SH-SY5Y (cell line): ENCODE measurements at regions not wholly inside any gene's neighbourhood (a gene's known extent, or its start where the extent isn't known, plus 50 kb on each side); places are given as distances from the start of the nearest gene placed in this dataset.

Experiments used
- GATA2 ChIP-seq: IDR thresholded peaks from 2 replicates; pipeline ENCODE4 v1.6.1; 2011; ENCODE audit warnings: mild to moderate bottlenecking, low read depth, low read length
- GATA3 ChIP-seq: IDR thresholded peaks from 2 replicates; pipeline ENCODE4 v1.6.1; 2011; ENCODE audit warnings: low read depth, mild to moderate bottlenecking, low read length, moderate library complexity

DNA sequence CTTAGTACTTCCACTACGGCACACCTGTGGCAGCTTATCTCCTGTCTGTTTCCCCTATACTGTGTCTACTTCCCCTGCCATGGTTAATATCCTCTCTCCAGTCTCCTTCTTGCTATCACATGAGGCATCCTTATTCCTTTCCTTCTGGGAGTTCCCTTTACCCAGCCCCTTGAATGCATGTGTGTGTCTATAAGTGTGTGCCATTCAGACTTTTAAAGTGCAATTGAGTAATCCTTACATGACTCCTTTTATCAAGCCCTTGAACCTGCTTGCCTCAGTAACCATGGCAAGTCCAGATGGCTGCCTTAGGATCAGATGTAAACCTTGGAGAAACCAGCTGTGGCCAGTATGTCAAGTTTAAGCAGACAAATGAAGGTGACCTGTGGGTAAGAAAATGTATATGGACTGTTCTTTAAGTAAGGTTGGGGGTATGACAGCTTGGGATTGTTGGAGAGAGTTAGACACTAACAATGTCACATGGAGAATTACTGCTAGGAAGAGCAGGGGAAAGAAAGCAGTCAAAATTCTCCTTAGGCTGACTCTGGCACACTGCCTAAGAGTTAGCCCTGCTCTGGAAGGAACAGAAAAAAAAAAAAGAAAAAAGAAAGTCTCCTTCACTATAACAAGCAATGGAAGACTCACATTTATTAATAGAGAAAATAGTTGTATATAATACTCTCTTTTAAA lies 142.1 kb downstream of the HINT1 start:
- TF ChIP-seq GATA2 (no peak), GATA3 (no peak)

DNA sequence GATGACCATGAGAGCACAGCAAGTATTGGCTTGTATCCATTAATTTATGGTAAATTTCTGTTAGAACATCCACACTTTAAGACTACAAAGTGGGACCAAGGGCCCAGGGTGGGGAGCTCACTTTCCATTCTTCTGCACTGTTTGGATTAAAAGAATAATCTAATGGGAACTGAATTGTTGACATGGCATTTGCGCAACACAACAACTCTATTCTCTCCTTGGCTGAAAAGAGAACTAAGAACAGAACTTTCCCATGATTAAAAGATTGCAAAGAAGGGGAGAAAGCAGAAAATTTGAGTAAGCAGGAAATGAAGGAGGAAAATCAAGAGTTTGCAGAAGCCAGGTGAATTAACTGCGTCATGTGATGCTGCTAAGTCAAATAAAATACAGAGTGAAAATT lies 143.4 kb downstream of the HINT1 start:
- TF ChIP-seq GATA3 (no peak), GATA2 (no peak)

DNA sequence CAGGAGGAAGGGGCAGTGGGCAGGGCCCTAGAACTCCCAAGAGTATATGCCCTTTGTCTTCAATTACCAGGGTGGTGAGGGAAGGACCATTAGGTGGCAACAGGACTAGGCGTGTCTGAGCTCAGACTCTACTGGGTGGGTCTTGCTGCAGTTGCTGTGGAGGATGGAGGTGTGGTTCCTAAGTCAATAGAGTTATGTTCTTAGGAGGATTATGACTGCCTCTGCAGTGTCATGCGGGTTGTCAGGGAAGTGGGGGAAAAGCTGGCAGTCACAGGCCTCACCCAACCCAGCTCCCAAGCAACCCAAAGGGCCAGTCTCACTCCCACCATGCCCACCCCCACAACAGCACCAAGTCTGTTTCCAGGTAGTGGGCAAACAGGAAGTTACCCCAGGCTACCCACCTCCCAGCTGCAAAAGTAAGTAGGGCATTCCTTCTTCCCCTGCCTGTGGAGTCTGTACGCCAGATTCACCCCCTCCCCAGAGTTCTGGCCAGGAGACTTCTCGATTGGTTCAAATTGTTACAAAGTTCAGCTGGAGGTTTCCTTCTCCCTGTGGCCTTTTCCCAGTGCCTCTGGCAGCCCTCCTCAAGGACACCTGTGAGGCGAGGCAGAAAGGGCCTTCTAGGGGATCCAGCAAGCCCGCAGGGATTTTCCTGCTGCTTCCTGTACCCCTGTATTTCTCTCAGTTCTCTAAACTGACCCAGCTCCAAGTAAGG lies 145.3 kb downstream of the HINT1 start:
- TF ChIP-seq GATA3: no peak
- TF ChIP-seq GATA2: no peak

GRCh38 chr5:131019111-131019510 lies 145.9 kb downstream of the HINT1 start:
- TF ChIP-seq GATA2 (no peak; the same call in 1 of the 2 replicates), GATA3 (no peak)

DNA sequence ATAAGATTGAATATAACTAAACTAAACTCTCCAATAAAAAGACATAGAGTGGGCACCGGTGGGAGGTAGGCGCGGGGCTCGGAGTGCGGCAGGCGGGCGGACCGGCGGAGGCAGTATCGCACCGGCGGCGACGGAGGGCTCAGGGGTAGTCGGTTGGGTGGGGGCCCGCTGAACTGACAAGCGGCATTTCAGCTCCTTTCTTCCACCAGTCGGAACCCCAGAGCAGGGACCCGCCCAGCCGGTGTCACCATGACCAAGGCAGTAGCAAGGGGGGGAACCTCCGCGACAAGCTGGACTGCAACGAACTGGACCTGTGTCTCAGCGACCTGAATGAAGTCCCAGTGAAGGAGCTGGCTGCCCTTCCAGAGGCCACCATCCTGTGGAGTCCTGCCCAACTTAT lies 156.7 kb downstream of the HINT1 start:
- TF ChIP-seq GATA3: no peak
- no peak for TF ChIP-seq GATA2

DNA sequence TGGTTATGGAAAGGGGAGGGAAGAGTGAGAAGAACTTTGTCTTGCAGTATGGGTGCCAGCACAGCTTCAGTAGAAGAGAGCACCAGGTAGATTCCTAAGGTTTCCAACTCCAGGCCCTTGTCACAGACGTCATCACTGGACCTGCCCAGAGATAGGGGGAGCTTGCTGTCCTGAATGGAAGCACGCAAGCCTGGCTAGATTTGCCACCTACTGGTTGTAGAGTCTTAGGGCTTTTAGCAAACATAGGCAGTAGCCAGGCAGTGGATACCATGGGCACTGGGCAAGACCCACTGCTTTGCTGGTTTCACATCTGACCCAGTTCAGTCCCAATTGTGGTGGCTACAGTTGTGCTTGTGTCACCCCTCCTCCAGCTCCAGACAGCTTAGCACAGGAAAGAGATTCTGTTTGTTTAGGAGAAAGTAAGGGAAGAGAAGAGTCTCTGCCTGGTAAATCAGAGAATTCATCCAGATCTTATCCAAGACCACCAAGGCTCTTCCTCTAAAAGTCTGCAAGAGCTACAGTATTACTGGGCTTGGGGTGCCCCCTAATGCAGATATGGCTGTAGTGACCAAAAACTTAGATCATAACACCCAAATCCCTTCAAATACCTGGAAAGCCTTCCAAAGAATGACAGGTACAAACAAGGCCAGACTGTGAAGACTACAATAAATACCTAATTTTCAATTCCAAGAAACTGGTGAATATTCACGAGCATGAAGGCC lies 158.9 kb downstream of the HINT1 start:
- TF ChIP-seq GATA3: no peak
- no peak for TF ChIP-seq GATA2

DNA sequence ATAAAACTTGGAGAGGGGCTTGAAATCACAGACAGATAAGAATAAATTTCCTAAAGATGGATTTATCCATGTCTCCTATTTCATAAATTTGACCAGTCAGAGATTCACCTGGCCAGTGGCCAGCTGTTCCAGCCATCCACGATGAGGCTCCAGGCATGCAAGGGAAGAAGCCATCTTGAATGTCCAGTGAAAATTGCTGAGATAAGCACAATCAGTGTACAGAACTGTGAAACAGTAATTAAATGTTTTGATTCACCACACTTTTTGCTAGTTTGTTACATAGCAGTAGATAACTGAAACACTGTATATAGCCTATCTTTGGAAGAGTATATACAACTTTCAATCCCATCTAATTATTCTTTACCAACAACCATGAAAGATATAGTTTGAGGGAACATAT lies 163.5 kb downstream of the HINT1 start:
- no peak for TF ChIP-seq GATA3
- no peak for TF ChIP-seq GATA2

GRCh38 chr5:131000289-131000688 lies 164.8 kb downstream of the HINT1 start:
- TF ChIP-seq GATA2: no peak
- no peak for TF ChIP-seq GATA3

DNA sequence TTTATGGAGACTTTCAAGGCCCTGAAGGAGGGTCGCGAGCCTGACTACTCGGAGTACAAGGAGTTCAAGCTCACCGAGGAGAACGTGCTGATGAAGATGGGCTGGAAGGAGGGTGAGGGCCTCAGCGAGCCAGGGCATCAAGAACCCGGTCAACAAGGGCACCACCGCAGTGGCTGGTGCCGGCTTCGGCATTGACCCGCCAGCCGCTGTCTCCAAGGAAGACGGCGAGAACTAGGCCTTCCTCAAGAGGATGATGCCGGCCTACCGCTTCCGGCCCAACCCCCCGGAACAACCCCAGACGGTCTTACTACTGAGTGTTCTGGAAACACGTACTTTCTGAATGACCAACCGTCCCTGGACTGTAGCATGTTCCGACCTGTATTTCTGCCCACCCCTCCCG lies 169.2 kb downstream of the HINT1 start:
- TF ChIP-seq GATA3 (no peak), GATA2 (no peak)

- TF ChIP-seq GATA2: no peak
- no peak for TF ChIP-seq GATA3
Observed at GRCh38 chr5:130995254-130995515, 169.9 kb downstream of the HINT1 start.

DNA sequence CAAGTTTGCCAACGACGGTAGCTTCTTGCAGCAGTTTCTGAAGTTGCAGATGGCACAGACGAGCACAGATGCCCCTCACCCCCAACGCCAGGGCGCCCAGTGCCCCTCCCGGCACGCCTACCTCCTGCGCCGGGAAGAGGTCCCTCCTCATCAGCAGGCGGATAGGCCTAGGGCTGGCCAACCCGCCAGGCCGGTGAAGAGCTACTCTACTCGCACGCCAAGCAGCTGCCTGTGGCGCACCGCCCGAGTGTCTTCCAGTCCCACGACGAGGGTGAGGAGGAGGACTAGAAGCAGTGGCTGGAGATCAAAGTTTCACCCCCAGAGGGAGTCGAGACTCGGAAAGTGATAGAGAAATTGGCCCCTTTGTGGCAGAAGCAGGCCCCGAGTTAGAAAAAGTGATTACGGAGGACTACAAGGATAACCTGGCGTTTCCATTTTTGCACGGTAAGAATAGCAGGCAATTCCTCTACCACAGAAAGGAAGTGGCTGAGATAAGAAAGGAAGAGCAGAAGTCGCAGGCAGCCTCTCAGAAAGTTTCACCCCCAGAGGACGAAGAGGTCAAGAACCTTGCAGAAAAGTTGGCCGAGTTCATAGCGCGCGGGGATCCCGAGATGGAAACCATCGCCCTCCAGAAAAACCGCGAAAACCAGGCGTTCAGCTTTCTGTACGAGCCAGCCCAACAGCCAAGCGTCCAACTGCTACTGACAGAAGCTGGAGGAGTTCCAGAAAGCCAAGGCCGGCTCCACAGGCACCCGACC lies 170.4 kb downstream of the HINT1 start:
- TF ChIP-seq GATA3 (no peak), GATA2 (no peak)

GRCh38 chr5:130992621-130993020 lies 172.4 kb downstream of the HINT1 start:
- TF ChIP-seq GATA2 (no peak), GATA3 (no peak)

GRCh38 chr5:130992095-130992494 lies 173.0 kb downstream of the HINT1 start:
- no peak for TF ChIP-seq GATA2
- TF ChIP-seq GATA3: no peak

GRCh38 chr5:130985776-130986175 lies 179.3 kb downstream of the HINT1 start:
- TF ChIP-seq GATA3 (no peak), GATA2 (no peak)
